ENCODE measurements at regions not wholly inside any gene's neighbourhood (a gene's known extent, or its start where the extent isn't known, plus 50 kb on each side); places are given as distances from the start of the nearest gene placed in this dataset.

DNA sequence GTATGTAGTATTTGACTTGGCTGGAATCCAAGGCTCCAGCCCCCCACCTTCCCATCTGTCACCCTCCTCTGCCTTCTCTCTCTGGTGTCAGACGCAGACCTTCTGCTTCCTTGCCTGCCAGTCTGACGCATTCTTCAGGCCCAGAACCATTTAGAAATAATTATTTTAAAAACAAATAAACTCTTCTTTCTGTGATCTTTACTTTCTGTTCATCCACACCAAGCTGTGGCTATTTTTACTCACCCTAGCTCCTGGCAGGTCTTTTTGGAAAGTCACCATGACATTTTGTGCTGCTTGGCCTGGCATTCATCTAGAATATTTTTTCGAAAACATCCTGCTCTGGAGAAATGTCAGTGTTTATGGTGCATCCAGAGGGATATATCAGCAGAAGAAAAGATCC, 330.7 kb upstream of the ASIC2 start:
- WGBS, 3 donors, result 11 to 24% (median 20%) methylated on average over 3 of the region's 3 CpGs
- no peaks in the 10 kb centered on the region for H3K27me3 ChIP-seq
- no peak for TF ChIP-seq POLR2A (IDR thresholded peaks at IDR 0.05)
- TF ChIP-seq, protein P1, sequence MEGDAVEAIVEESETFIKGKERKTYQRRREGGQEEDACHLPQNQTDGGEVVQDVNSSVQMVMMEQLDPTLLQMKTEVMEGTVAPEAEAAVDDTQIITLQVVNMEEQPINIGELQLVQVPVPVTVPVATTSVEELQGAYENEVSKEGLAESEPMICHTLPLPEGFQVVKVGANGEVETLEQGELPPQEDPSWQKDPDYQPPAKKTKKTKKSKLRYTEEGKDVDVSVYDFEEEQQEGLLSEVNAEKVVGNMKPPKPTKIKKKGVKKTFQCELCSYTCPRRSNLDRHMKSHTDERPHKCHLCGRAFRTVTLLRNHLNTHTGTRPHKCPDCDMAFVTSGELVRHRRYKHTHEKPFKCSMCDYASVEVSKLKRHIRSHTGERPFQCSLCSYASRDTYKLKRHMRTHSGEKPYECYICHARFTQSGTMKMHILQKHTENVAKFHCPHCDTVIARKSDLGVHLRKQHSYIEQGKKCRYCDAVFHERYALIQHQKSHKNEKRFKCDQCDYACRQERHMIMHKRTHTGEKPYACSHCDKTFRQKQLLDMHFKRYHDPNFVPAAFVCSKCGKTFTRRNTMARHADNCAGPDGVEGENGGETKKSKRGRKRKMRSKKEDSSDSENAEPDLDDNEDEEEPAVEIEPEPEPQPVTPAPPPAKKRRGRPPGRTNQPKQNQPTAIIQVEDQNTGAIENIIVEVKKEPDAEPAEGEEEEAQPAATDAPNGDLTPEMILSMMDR (IDR thresholded peaks at IDR 0.05), result no peak
- TF ChIP-seq EP300 (IDR thresholded peaks at IDR 0.05), result no peak

DNA sequence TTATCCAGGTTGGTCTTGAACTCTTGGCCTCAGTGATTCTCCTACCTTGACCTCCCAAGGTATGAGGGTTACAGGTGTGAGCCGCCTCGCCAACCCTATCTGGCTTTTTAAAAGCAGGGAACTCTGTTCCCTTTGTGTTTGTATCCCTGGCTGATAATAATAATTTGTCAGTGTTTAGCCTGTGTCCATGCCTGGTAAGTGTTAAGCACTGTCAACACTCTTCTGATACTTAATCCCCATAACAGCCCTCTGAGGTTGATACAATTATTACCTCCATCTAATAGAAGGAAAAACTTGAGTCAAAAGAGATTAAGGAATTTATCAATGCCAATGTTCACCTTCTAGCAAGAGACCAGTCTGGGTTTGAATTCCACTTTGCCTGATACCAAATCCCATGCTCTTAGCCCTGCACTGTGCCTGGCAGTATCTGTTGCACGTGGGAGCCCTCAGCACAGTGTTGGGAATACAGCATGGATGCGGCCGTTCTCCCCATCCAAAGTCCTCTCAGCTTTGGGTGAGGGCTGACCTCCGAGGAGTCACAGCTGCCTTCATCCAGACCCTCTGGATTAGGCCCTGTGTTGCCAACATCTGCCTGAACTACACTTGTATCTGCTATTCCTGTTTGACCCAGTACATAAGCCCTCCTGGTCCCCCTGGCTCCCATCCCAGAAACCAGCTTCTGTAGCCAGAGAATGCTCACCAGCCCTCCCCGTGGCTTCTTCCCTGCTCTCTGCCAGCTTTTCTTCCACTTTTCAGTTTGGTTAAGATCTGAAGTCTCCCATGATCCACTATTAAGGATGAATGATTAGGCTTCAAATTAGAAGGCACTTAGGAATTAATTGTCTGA, 335.6 kb upstream of the ASIC2 start:
- intact Hi-C loops (cut with DNase I), result no loop called here
- 53 to 60% (median 54%) methylated on average over 7 of the region's 7 CpGs for WGBS, 3 donors
- no peak overlapping the region for H3K4me3 ChIP-seq
- H3K27ac ChIP-seq, result no peak overlapping the region
- DNase-seq, result no peak
- H3K27me3 ChIP-seq, result no peaks in the 10 kb centered on the region
- H3K36me3 ChIP-seq, result no peaks in the 10 kb centered on the region
- H3K4me1 ChIP-seq (ENCODE audit: insufficient read depth), result peaks cover 1% of the 10 kb centered on the region
- H3K9me3 ChIP-seq, result no peaks in the 10 kb centered on the region
- no peak for TF ChIP-seq POLR2A (IDR thresholded peaks at IDR 0.05)
- TF ChIP-seq EP300 (IDR thresholded peaks at IDR 0.05), result no peak
- TF ChIP-seq, protein P1 (IDR thresholded peaks at IDR 0.05), result no peak

More for the DNA sequence above, 330.7 kb upstream of the ASIC2 start:
- H3K4me1 ChIP-seq (ENCODE audit: insufficient read depth), result peaks cover under 1% of the 10 kb centered on the region
- no peaks in the 10 kb centered on the region for H3K36me3 ChIP-seq
- no peak overlapping the region for H3K27ac ChIP-seq
- intact Hi-C loops (cut with DNase I), result no loop called here
- H3K4me3 ChIP-seq, result no peak overlapping the region
- no peaks in the 10 kb centered on the region for H3K9me3 ChIP-seq
- DNase-seq, result no peak

DNA sequence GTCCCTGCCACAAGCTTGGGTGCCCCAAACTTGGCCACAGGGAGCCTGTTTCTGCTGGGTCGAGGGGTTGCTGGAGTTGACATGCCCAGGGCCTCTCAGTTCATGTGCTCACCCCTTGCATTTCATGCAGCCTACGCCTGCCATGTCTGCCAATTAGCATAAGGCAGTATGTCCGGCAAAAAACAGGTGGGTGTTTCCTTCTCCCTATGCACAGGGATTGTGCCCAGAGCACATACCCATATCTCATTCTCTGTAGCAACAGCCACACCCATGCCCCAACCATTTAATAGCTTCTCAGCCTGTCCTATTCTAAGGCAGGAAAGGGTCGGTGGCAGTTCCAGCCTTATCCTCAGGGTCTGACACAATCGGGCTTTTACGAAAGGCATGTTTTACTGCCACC, 340.4 kb upstream of the ASIC2 start:
- intact Hi-C loops (cut with DNase I), result no loop called here
- WGBS, 3 donors, result 71 to 79% (median 73%) methylated on average over 6 of the region's 6 CpGs

DNA sequence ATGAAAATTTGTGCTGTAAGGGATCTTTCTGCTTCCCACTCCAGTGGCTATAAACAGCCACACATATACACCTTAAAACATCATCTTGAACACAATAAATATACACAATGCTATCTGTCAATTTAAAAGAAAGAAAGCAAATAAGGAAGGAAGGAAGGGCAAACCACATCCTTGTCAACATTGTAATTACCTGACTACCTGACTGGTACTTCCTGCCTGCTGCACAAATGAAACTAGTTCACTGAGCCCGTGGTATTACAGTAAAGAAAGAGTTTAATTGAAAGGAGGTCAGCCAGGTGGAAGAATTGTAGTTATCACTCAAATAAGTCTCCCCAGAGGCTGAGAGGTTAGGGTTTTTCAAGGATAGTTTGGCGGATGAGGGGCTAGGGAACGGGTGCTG, 344.4 kb upstream of the ASIC2 start:
- intact Hi-C loops (cut with DNase I), result no loop called here
- TF ChIP-seq, protein P1 (IDR thresholded peaks at IDR 0.05), result no peak
- H3K27ac ChIP-seq, result no peak overlapping the region

More for the DNA sequence above, 340.4 kb upstream of the ASIC2 start:
- TF ChIP-seq, protein P1 (IDR thresholded peaks at IDR 0.05), result no peak
- TF ChIP-seq EP300 (IDR thresholded peaks at IDR 0.05) (no peak), POLR2A (IDR thresholded peaks at IDR 0.05) (no peak)
- Histone ChIP-seq H3K9me3 (no peaks in the 10 kb centered on the region), H3K36me3 (no peaks in the 10 kb centered on the region), H3K4me1 (ENCODE audit: insufficient read depth) (peaks cover 1% of the 10 kb centered on the region), H3K27ac (no peak overlapping the region), H3K4me3 (no peak overlapping the region), H3K27me3 (no peaks in the 10 kb centered on the region)
- DNase-seq, result no peak

More for the DNA sequence above, 344.4 kb upstream of the ASIC2 start:
- H3K9me3 ChIP-seq, result no peaks in the 10 kb centered on the region
- WGBS, 3 donors, result 66 to 84% (median 72%) methylated on average over 3 of the region's 3 CpGs
- no peak overlapping the region for H3K4me3 ChIP-seq
- no peaks in the 10 kb centered on the region for H3K4me1 ChIP-seq (ENCODE audit: insufficient read depth)
- no peak for DNase-seq
- H3K27me3 ChIP-seq, result no peaks in the 10 kb centered on the region
- no peaks in the 10 kb centered on the region for H3K36me3 ChIP-seq
